DMS153 treated with DMSO at 0.1 percent for 48 hours (cell line): ENCODE measurements at regions not wholly inside any gene's neighbourhood (a gene's known extent, or its start where the extent isn't known, plus 50 kb on each side); places are given as distances from the start of the nearest gene placed in this dataset.
A peak's percentile ranks its signal among the peaks of the same experiment; 100 is the strongest.

Source experiments
- DNase-seq: peaks from one replicate; lab custom pipeline; 2025; ENCODE audit not compliant: unreplicated experiment; lab: John Stamatoyannopoulos, UW

- DNase-seq = no peak
Measured at GRCh38 chr11:11789735-11790369, 51.9 kb upstream of the USP47 start.

- DNase-seq = no peak
Measured at GRCh38 chr11:11788063-11788710, 53.6 kb upstream of the USP47 start.

- DNase-seq = peak; percentile 62
Measured at GRCh38 chr11:11787305-11788062, 54.3 kb upstream of the USP47 start.

GRCh38 chr11:11786771-11787170, 55.0 kb upstream of the USP47 start:
- no peak for DNase-seq

GRCh38 chr11:11786234-11786633, 55.5 kb upstream of the USP47 start:
- no peak for DNase-seq

GRCh38 chr11:11782532-11783110, 59.2 kb upstream of the USP47 start:
- DNase-seq = peak; percentile 53

- peak; percentile 24 for DNase-seq
Measured at GRCh38 chr11:11780858-11781257, 60.9 kb upstream of the USP47 start.

GRCh38 chr11:11779975-11780374, 61.8 kb upstream of the USP47 start:
- no peak for DNase-seq

- no peak for DNase-seq
Measured at GRCh38 chr11:11777897-11778296, 63.9 kb upstream of the USP47 start.

- DNase-seq = no peak
Measured at GRCh38 chr11:11776714-11777113, 65.1 kb upstream of the USP47 start.

- DNase-seq = no peak
Measured at GRCh38 chr11:11774928-11775327, 66.8 kb upstream of the USP47 start.

GRCh38 chr11:11772865-11773515, 68.8 kb upstream of the USP47 start:
- DNase-seq = no peak

GRCh38 chr11:11770921-11771486, 70.8 kb upstream of the USP47 start:
- no peak for DNase-seq

GRCh38 chr11:11770296-11770695, 71.5 kb upstream of the USP47 start:
- no peak for DNase-seq

- DNase-seq = no peak
Measured at GRCh38 chr11:11769782-11770181, 72.0 kb upstream of the USP47 start.

- no peak for DNase-seq
Measured at GRCh38 chr11:11769362-11769761, 72.4 kb upstream of the USP47 start.

- DNase-seq = no peak
Measured at GRCh38 chr11:11764423-11764803, 77.4 kb upstream of the USP47 start.

GRCh38 chr11:11763796-11764422, 77.9 kb upstream of the USP47 start:
- no peak for DNase-seq

GRCh38 chr11:11760838-11761237, 80.9 kb upstream of the USP47 start:
- no peak for DNase-seq

- no peak for DNase-seq
Measured at GRCh38 chr11:11758603-11759196, 83.1 kb upstream of the USP47 start.
